Stomach (tissue), 8 donors: ENCODE measurements at regions not wholly inside any gene's neighbourhood (a gene's known extent, or its start where the extent isn't known, plus 50 kb on each side); places are given as distances from the start of the nearest gene placed in this dataset.
"Not testable (repeated sequence)": the region's sequence is repeated elsewhere in the genome, so short reads cannot be mapped to it uniquely, and the experiment has no call there.

Experiments used
- DNase-seq, 2 donors: peaks; one replicate each; pipeline versions ENCODE4 v3.0.0 to v3.0.0-alpha.2; 2013 to 2019
- H3K27ac ChIP-seq, 5 donors: fragments of 200-600 bp in 4 of 5; sonication (generic) in 4 of 5; one replicate each; pipeline ENCODE4 v1.5.1; 2013 to 2019; ENCODE audit warnings: mild to moderate bottlenecking in 1 of 5, moderate library complexity in 1 of 5
- H3K27me3 ChIP-seq, 3 donors: fragments of 200-600 bp; sonication (generic); one replicate each; pipeline ENCODE4 v1.5.1; 2017 to 2019; ENCODE audit warnings: mixed run types in 1 of 3
- H3K36me3 ChIP-seq, 4 donors: fragments of 200-600 bp; sonication (generic); 1 replicate in 3 of 4; 2 replicates in 1 of 4; pipeline ENCODE4 v1.5.1; 2016 to 2019
- H3K4me1 ChIP-seq, 4 donors: fragments of 200-600 bp; sonication (generic); one replicate each; pipeline ENCODE4 v1.5.1; 2016 to 2019
- H3K4me3 ChIP-seq, 4 donors: fragments of 200-600 bp; sonication (generic) in 3 of 4; one replicate each; pipeline ENCODE4 v1.5.1; 2016 to 2019; ENCODE audit warnings: mild to moderate bottlenecking in 1 of 4
- H3K9me3 ChIP-seq, 4 donors: fragments of 200-600 bp; sonication (generic); one replicate each; pipeline ENCODE4 v1.5.1; 2016 to 2019
- CTCF ChIP-seq, 7 experiments: fragments of 450-650 bp in 4 of 7; fragments of 200-600 bp in 3 of 7; sonication (generic) in 3 of 7; IDR thresholded peaks; one replicate each; pipeline ENCODE4 v1.5.1; 2016 to 2019; ENCODE audit warnings: antibody characterized with exemption in 7 of 7, control low read depth in 2 of 7, mild to moderate bottlenecking in 1 of 7
- EP300 ChIP-seq: sonication (generic); formaldehyde crosslinking; IDR thresholded peaks from one replicate; pipeline ENCODE4 v1.6.1; 2017; ENCODE audit warnings: antibody characterized with exemption
- POLR2A ChIP-seq, 4 donors: fragments of 450-650 bp; IDR thresholded peaks; one replicate each; pipeline ENCODE4 v1.6.1; 2016; ENCODE audit warnings: antibody characterized with exemption in 4 of 4, control low read depth in 2 of 4, mild to moderate bottlenecking in 1 of 4, moderate library complexity in 1 of 4
- POLR2AphosphoS5 ChIP-seq, 3 donors: sonication (generic); formaldehyde crosslinking; IDR thresholded peaks; one replicate each; pipeline ENCODE4 v1.6.1; 2016; ENCODE audit warnings: antibody characterized with exemption in 3 of 3
- WGBS, 5 donors: extraction: QIAGEN DNeasy Blood & Tissue Kit in 3 of 5; methylation state at CpG; one replicate each; pipeline versions ENCODE4 v1.1.5 to v1.1.7; 2013 to 2018; 5-methylcytosine and 5-hydroxymethylcytosine counted together
- intact Hi-C: fragments of 100-400 bp; cut with DNase I; formaldehyde crosslinking; loops from one replicate; pipeline ENCODE4 v1.15.1; 2023; ENCODE audit warnings: low total_unique reads
- donor health status: healthy with polysubstance abuse.
- donor health status: Bipolar disorder and iron deficiency.
- donor health status: healthy.

DNA sequence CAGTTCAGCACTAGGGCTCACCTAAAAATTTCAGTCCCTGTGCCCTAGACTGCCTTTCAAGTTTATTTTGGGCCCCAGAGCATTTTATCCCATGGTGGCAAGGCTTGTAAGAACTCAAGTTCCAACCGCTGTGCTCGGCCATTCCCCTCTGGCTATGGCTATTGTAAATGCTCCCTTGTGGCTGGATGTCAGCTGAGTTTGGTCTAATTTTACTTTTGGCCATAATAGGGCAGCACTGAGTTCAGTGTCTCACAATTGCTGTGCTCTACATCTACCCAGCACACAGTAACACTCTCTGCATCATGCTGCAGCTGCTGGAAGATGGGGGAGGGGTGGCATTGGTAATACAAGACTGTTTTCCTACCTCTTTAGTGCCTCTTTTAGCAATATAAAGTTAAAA, 210.8 kb upstream of the IRS4 start:
- Histone ChIP-seq H3K4me3 (no peak overlapping the region), H3K9me3 (peaks cover 0 to 5% (median 0%) of the 10 kb centered on the region in 4 donors), H3K36me3 (no peaks in the 10 kb centered on the region), H3K4me1 (no peaks in the 10 kb centered on the region), H3K27me3 (peaks cover 0 to 6% (median 0%) of the 10 kb centered on the region in 3 donors), H3K27ac (no peak overlapping the region)
- DNase-seq: no peak
- WGBS, 5 donors: 79 to 97% (median 92%) methylated on average over 2 of the region's 2 CpGs
- intact Hi-C loops: no loop called here
- TF ChIP-seq EP300 (no peak), POLR2A (IDR thresholded peaks at IDR 0.05) (no peak), CTCF (IDR thresholded peaks at IDR 0.05) (no peak)

GRCh38 chrX:108946531-108946930, 210.2 kb upstream of the IRS4 start:
- no peaks in the 10 kb centered on the region for H3K36me3 ChIP-seq
- WGBS, 5 donors: 70 to 89% (median 85%) methylated on average over 4 of the region's 4 CpGs
- intact Hi-C loops: no loop called here

GRCh38 chrX:108945883-108946523, 209.6 kb upstream of the IRS4 start:
- no peak for TF ChIP-seq POLR2A (IDR thresholded peaks at IDR 0.05)
- no peak for TF ChIP-seq POLR2AphosphoS5 (IDR thresholded peaks at IDR 0.05)
- TF ChIP-seq EP300: no peak
- no peak for TF ChIP-seq CTCF (IDR thresholded peaks at IDR 0.05)
- Histone ChIP-seq H3K9me3 (peaks cover 0 to 5% (median 0%) of the 10 kb centered on the region in 4 donors), H3K4me3 (no peak overlapping the region), H3K4me1 (no peaks in the 10 kb centered on the region), H3K27ac (no peak overlapping the region), H3K27me3 (peaks cover 0 to 6% (median 0%) of the 10 kb centered on the region in 3 donors), H3K36me3 (no peaks in the 10 kb centered on the region)
- intact Hi-C loops: no loop called here
- no peak for DNase-seq
- 56 to 90% (median 83%) methylated on average over 1 to 3 of the region's 3 CpGs for WGBS, 5 donors

More at GRCh38 chrX:108946531-108946930, 210.2 kb upstream of the IRS4 start:
- Histone ChIP-seq H3K27ac (no peak overlapping the region), H3K4me3 (no peak overlapping the region), H3K4me1 (no peaks in the 10 kb centered on the region), H3K9me3 (peaks cover 0 to 5% (median 0%) of the 10 kb centered on the region in 4 donors), H3K27me3 (peaks cover 0 to 6% (median 0%) of the 10 kb centered on the region in 3 donors)
- no peak for DNase-seq
- TF ChIP-seq POLR2A (IDR thresholded peaks at IDR 0.05): no peak
- no peak for TF ChIP-seq EP300
- TF ChIP-seq POLR2AphosphoS5 (IDR thresholded peaks at IDR 0.05): no peak
- no peak for TF ChIP-seq CTCF (IDR thresholded peaks at IDR 0.05)

GRCh38 chrX:108914791-108915190, 178.4 kb upstream of the IRS4 start:
- intact Hi-C loops: no loop called here
- DNase-seq: no peak
- H3K27ac ChIP-seq: no peak overlapping the region
- TF ChIP-seq POLR2AphosphoS5 (IDR thresholded peaks at IDR 0.05) (no peak), POLR2A (IDR thresholded peaks at IDR 0.05) (no peak), CTCF (IDR thresholded peaks at IDR 0.05) (no peak), EP300 (no peak)
- H3K4me1 ChIP-seq: no peaks in the 10 kb centered on the region
- H3K9me3 ChIP-seq: peaks cover 0 to 13% (median 6%) of the 10 kb centered on the region in 4 donors
- H3K36me3 ChIP-seq: no peaks in the 10 kb centered on the region
- no peaks in the 10 kb centered on the region for H3K27me3 ChIP-seq
- H3K4me3 ChIP-seq: no peak overlapping the region

DNA sequence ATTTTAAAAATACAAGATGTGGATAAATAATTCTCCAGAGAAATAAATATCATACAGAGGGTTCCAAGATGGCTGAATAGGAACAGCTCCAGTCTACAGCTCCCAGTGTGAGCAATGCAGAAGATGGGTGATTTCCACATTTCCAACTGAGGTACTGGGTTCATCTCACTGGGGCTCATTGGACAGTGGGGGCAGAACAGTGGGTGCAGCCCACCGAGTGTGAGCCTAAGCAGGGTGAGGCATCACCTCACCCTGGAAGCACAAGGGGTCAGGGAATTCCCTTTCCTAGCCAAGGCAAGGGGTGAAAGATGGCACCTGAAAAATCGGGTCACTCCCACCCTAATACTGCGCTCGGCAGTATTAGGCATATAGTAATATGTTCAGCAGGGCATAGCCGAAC, 167.5 kb upstream of the IRS4 start:
- H3K9me3 ChIP-seq, H3K4me1 ChIP-seq, DNase-seq, H3K27me3 ChIP-seq, H3K27ac ChIP-seq, H3K36me3 ChIP-seq, H3K4me3 ChIP-seq, intact Hi-C loops: not testable (repeated sequence)
- 77 to 100% (median 88%) methylated on average over 1 to 5 of the region's 5 CpGs for WGBS, 5 donors
